MM.1S (cell line): ENCODE measurements at regions not wholly inside any gene's neighbourhood (a gene's known extent, or its start where the extent isn't known, plus 50 kb on each side); places are given as distances from the start of the nearest gene placed in this dataset.

Source experiments
- DNase-seq: peaks from one replicate; pipeline ENCODE4 v3.0.0-alpha.2; 2015
- H2AFZ ChIP-seq: fragments of 300-600 bp; sonication (generic); 2 replicates; pipeline ENCODE4 v1.6.0; 2016; ENCODE audit warnings: antibody characterized with exemption, low read length
- H3F3A ChIP-seq: fragments of 300-600 bp; sonication (generic); 2 replicates; pipeline ENCODE4 v1.6.1; 2016; ENCODE audit warnings: mild to moderate bottlenecking, antibody characterized with exemption, low read length, moderate library complexity, mixed read lengths; ENCODE audit not compliant: insufficient read depth
- H3K27ac ChIP-seq: fragments of 300-600 bp; sonication (generic); 2 replicates; pipeline ENCODE4 v1.5.1; 2016; ENCODE audit warnings: mild to moderate bottlenecking, low read length
- H3K27me3 ChIP-seq: fragments of 300-600 bp; sonication (generic); replicated peaks from 2 replicates; pipeline ENCODE4 v1.6.0; 2016; ENCODE audit warnings: low read length; ENCODE audit not compliant: insufficient read depth
- H3K36me3 ChIP-seq: fragments of 300-600 bp; sonication (generic); replicated peaks from 2 replicates; pipeline ENCODE4 v1.6.1; 2016; ENCODE audit warnings: mild to moderate bottlenecking, low read length, mixed read lengths; ENCODE audit not compliant: insufficient read depth
- H3K4me1 ChIP-seq: fragments of 300-600 bp; sonication (generic); 2 replicates; pipeline ENCODE4 v1.6.1; 2016; ENCODE audit warnings: low read length, mixed read lengths
- H3K4me2 ChIP-seq: fragments of 300-600 bp; sonication (generic); 2 replicates; pipeline ENCODE4 v1.6.0; 2016; ENCODE audit warnings: low read depth, low read length
- H3K4me3 ChIP-seq: fragments of 300-600 bp; sonication (generic); 2 replicates; pipeline ENCODE4 v1.5.1; 2016; ENCODE audit warnings: low read length, mixed read lengths
- H3K79me2 ChIP-seq: fragments of 300-600 bp; sonication (generic); 2 replicates; pipeline ENCODE4 v1.6.1; 2016; ENCODE audit warnings: mixed run types, low read length, mixed read lengths
- H3K9ac ChIP-seq: fragments of 300-600 bp; sonication (generic); 2 replicates; pipeline ENCODE4 v1.6.1; 2016; ENCODE audit warnings: low read length, mixed read lengths
- H3K9me2 ChIP-seq: fragments of 300-600 bp; sonication (generic); replicated peaks from 2 replicates; pipeline ENCODE4 v1.6.1; 2016; ENCODE audit warnings: mild to moderate bottlenecking, low read length, mixed read lengths; ENCODE audit not compliant: insufficient read depth
- H3K9me3 ChIP-seq: fragments of 300-600 bp; sonication (generic); replicated peaks from 2 replicates; pipeline ENCODE4 v1.6.1; 2016; ENCODE audit warnings: mild to moderate bottlenecking, low read length, mixed read lengths; ENCODE audit not compliant: insufficient read depth
- H4K20me1 ChIP-seq: fragments of 300-600 bp; sonication (generic); 2 replicates; pipeline ENCODE4 v1.6.1; 2016; ENCODE audit warnings: mild to moderate bottlenecking, low read length, moderate library complexity, mixed read lengths; ENCODE audit not compliant: insufficient read depth
- EZH2 ChIP-seq: fragments of 300-600 bp; sonication (generic); optimal IDR thresholded peaks from 2 replicates; pipeline ENCODE3; 2017; ENCODE audit warnings: low read depth, mild to moderate bottlenecking, antibody characterized with exemption, low read length, mixed read lengths
- EZH2phosphoT487 ChIP-seq: fragments of 300-600 bp; sonication (generic); IDR thresholded peaks from 2 replicates; pipeline ENCODE4 v1.6.1; 2018; ENCODE audit warnings: antibody characterized with exemption, low read length
- TF ChIP-seq, protein P1 (sequence below): fragments of 300-600 bp; sonication (generic); IDR thresholded peaks from 2 replicates; pipeline ENCODE4 v1.5.1; 2016; ENCODE audit warnings: antibody characterized with exemption, low read length, mixed read lengths

- H2AFZ ChIP-seq = no peak overlapping the region
- H3K9me2 ChIP-seq = no peaks in the 10 kb centered on the region
- H3K27me3 ChIP-seq = no peaks in the 10 kb centered on the region
- TF ChIP-seq EZH2phosphoT487 (no peak), EZH2 (no peak)
- TF ChIP-seq, protein P1, sequence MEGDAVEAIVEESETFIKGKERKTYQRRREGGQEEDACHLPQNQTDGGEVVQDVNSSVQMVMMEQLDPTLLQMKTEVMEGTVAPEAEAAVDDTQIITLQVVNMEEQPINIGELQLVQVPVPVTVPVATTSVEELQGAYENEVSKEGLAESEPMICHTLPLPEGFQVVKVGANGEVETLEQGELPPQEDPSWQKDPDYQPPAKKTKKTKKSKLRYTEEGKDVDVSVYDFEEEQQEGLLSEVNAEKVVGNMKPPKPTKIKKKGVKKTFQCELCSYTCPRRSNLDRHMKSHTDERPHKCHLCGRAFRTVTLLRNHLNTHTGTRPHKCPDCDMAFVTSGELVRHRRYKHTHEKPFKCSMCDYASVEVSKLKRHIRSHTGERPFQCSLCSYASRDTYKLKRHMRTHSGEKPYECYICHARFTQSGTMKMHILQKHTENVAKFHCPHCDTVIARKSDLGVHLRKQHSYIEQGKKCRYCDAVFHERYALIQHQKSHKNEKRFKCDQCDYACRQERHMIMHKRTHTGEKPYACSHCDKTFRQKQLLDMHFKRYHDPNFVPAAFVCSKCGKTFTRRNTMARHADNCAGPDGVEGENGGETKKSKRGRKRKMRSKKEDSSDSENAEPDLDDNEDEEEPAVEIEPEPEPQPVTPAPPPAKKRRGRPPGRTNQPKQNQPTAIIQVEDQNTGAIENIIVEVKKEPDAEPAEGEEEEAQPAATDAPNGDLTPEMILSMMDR = no peak
- H3K9ac ChIP-seq = no peak overlapping the region
- no peaks in the 10 kb centered on the region for H3K4me1 ChIP-seq
- H3K36me3 ChIP-seq = no peaks in the 10 kb centered on the region
- no peak for DNase-seq
- H4K20me1 ChIP-seq = no peaks in the 10 kb centered on the region
- no peaks in the 10 kb centered on the region for H3K9me3 ChIP-seq
- H3K79me2 ChIP-seq = no peaks in the 10 kb centered on the region
- no peak overlapping the region for H3K4me2 ChIP-seq
- no peaks in the 10 kb centered on the region for H3F3A ChIP-seq
- H3K4me3 ChIP-seq = no peak overlapping the region
- no peak overlapping the region for H3K27ac ChIP-seq
Observed at GRCh38 chr11:127862406-127862805, 725.0 kb downstream of the ETS1 start.

GRCh38 chr11:127859941-127860354 is 727.4 kb downstream of the ETS1 start:
- no peaks in the 10 kb centered on the region for H3K36me3 ChIP-seq
- no peak overlapping the region for H3K4me3 ChIP-seq
- no peaks in the 10 kb centered on the region for H3K9me3 ChIP-seq
- no peak for DNase-seq
- TF ChIP-seq, protein P1 = no peak
- TF ChIP-seq EZH2phosphoT487 = no peak
- TF ChIP-seq EZH2 = no peak
- no peak overlapping the region for H3K9ac ChIP-seq
- H4K20me1 ChIP-seq = no peaks in the 10 kb centered on the region
- no peaks in the 10 kb centered on the region for H3K4me1 ChIP-seq
- no peak overlapping the region for H2AFZ ChIP-seq
- H3K9me2 ChIP-seq = no peaks in the 10 kb centered on the region
- H3K79me2 ChIP-seq = no peaks in the 10 kb centered on the region
- no peak overlapping the region for H3K27ac ChIP-seq
- H3K27me3 ChIP-seq = no peaks in the 10 kb centered on the region
- H3K4me2 ChIP-seq = no peak overlapping the region
- H3F3A ChIP-seq = no peaks in the 10 kb centered on the region

DNA sequence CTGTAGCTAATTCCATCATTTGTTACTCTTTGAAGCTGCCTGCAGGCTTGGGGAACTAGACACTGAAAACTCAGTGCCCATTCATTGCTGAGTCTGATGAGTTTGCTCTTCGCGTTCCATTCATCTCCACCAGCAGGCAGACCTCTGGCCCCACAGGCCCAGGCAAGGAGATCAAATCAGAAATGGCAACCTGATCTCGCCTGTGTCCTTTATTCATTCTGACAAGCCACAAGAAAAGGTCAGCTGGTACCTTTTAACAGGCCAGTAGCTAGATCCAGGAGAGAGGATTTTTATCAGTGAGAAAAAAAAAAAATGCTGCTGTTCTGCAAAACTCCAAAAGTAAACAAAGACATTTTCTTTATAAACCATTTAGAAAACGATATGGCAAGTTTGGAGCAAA is 742.5 kb downstream of the ETS1 start:
- Histone ChIP-seq H3K4me3 (no peak overlapping the region), H3K27me3 (no peaks in the 10 kb centered on the region), H3K4me1 (no peaks in the 10 kb centered on the region), H3K4me2 (no peak overlapping the region), H3K9ac (no peak overlapping the region), H3K36me3 (no peaks in the 10 kb centered on the region), H4K20me1 (no peaks in the 10 kb centered on the region), H3K27ac (no peak overlapping the region), H3K9me3 (no peaks in the 10 kb centered on the region), H3K79me2 (no peaks in the 10 kb centered on the region), H3K9me2 (no peaks in the 10 kb centered on the region), H2AFZ (no peak overlapping the region), H3F3A (no peaks in the 10 kb centered on the region)
- no peak for TF ChIP-seq EZH2
- TF ChIP-seq, protein P1 = no peak
- no peak for TF ChIP-seq EZH2phosphoT487
- no peak for DNase-seq
